Ovary (tissue), 7 donors: ENCODE measurements at regions not wholly inside any gene's neighbourhood (a gene's known extent, or its start where the extent isn't known, plus 50 kb on each side); places are given as distances from the start of the nearest gene placed in this dataset.

Experiments used
- DNase-seq, 5 donors: peaks; one replicate each; pipeline ENCODE4 v3.0.0-alpha.2; 2019 to 2020
- H3K27ac ChIP-seq, 2 donors: fragments of 200-600 bp; one replicate each; pipeline versions ENCODE4 v1.5.1 to v1.8.0; 2019 to 2022
- H3K27me3 ChIP-seq: fragments of 200-600 bp; one replicate; pipeline ENCODE4 v1.8.0; 2022
- H3K36me3 ChIP-seq: fragments of 200-600 bp; sonication (generic); one replicate; pipeline ENCODE4 v1.5.1; 2019
- H3K4me1 ChIP-seq: one replicate; pipeline ENCODE4 v1.8.1; 2013; ENCODE audit warnings: mild to moderate bottlenecking, moderate library complexity; ENCODE audit not compliant: insufficient read depth
- H3K4me3 ChIP-seq: fragments of 200-600 bp; sonication (generic); one replicate; pipeline ENCODE4 v1.5.1; 2017
- H3K9me3 ChIP-seq, 2 donors: fragments of 200-600 bp in 1 of 2; sonication (generic) in 1 of 2; one replicate each; pipeline versions ENCODE4 v1.5.1 to v1.8.1; 2013 to 2019; ENCODE audit warnings: mild to moderate bottlenecking in 1 of 2, moderate library complexity in 1 of 2
- EP300 ChIP-seq: sonication (generic); formaldehyde crosslinking; IDR thresholded peaks from one replicate; pipeline ENCODE4 v1.6.1; 2017; ENCODE audit warnings: antibody characterized with exemption
- POLR2A ChIP-seq: fragments of 450-650 bp; IDR thresholded peaks from one replicate; pipeline ENCODE4 v1.6.1; 2017; ENCODE audit warnings: antibody characterized with exemption, mild to moderate bottlenecking, moderate library complexity
- WGBS, 3 donors: extraction: QIAGEN DNeasy Blood & Tissue Kit in 1 of 3; methylation state at CpG; one replicate each; pipeline versions ENCODE4 v1.1.5 to v1.1.7; 2013 to 2017; 5-methylcytosine and 5-hydroxymethylcytosine counted together
- intact Hi-C, 4 donors: fragments of 100-400 bp; cut with DNase I; formaldehyde crosslinking; loops; one replicate each; pipeline versions ENCODE4 v1.11.0 to v1.15.1; 2022 to 2023
- TF ChIP-seq, protein P1 (sequence below), 3 donors: fragments of 450-650 bp in 2 of 3; fragments of 200-600 bp in 1 of 3; IDR thresholded peaks; one replicate each; pipeline versions ENCODE4 v1.5.1 to v1.8.0; 2016 to 2022; ENCODE audit warnings: antibody characterized with exemption in 3 of 3, mild to moderate bottlenecking in 1 of 3
- donor health status: DM: no; HTN: no; CAD: no; lungs with moderate emphysema.
- donor health status: DM: no; HTN: no; CAD: no.
- donor health status: Bipolar disorder and iron deficiency.
- donor health status: DM: no; HTN: no; CAD: no.
- donor health status: DM: yes; HTN: yes; CAD: no.

DNA sequence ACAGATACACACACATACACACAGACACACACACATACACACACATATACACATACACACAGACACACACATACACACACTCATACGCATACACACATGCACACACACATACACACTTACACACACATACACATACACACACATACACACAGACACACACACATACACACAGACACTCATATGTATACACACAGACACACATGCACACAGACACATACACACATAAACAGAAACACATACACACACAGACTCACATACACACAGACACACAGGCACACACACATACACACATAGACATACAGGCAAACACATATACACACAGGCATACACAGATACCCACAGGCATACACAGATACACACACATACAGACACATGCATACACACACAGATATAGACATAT, 143.9 kb upstream of the LYZL2 start:
- intact Hi-C loops: no loop called here
- no peak overlapping the region for H3K27ac ChIP-seq
- no peaks in the 10 kb centered on the region for H3K36me3 ChIP-seq
- no peak for DNase-seq
- H3K27me3 ChIP-seq: no peaks in the 10 kb centered on the region
- H3K4me3 ChIP-seq: no peak overlapping the region
- WGBS, 3 donors: 62 to 97% (median 69%) methylated on average over 1 of the region's 1 CpG
- no peaks in the 10 kb centered on the region for H3K9me3 ChIP-seq
- H3K4me1 ChIP-seq: no peaks in the 10 kb centered on the region
- TF ChIP-seq, protein P1, sequence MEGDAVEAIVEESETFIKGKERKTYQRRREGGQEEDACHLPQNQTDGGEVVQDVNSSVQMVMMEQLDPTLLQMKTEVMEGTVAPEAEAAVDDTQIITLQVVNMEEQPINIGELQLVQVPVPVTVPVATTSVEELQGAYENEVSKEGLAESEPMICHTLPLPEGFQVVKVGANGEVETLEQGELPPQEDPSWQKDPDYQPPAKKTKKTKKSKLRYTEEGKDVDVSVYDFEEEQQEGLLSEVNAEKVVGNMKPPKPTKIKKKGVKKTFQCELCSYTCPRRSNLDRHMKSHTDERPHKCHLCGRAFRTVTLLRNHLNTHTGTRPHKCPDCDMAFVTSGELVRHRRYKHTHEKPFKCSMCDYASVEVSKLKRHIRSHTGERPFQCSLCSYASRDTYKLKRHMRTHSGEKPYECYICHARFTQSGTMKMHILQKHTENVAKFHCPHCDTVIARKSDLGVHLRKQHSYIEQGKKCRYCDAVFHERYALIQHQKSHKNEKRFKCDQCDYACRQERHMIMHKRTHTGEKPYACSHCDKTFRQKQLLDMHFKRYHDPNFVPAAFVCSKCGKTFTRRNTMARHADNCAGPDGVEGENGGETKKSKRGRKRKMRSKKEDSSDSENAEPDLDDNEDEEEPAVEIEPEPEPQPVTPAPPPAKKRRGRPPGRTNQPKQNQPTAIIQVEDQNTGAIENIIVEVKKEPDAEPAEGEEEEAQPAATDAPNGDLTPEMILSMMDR (IDR thresholded peaks at IDR 0.05): no peak
- TF ChIP-seq POLR2A: no peak
- TF ChIP-seq EP300: no peak

DNA sequence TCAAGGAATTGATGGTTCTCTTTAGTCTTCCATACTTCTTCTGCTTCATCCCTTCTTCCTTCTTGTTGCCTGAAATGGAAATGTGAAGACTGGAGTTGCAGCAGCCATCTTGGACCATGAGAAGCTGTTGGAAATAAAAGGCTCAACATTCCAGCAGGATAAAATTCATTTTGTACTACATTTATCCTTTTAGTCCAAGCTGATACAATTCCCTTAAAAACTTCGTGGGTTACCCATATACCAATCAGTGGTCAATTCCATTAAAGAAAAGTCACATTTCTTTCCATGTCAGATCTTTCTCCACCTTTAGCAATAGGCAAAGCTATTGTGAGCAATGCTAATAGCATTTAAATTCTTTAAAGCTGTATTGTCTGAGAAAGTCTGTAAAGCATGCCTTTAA, 141.3 kb upstream of the LYZL2 start:
- TF ChIP-seq POLR2A: no peak
- TF ChIP-seq, protein P1 (IDR thresholded peaks at IDR 0.05): no peak
- TF ChIP-seq EP300: no peak
- Histone ChIP-seq H3K4me1 (no peaks in the 10 kb centered on the region), H3K27ac (no peak overlapping the region), H3K4me3 (no peak overlapping the region), H3K9me3 (no peaks in the 10 kb centered on the region), H3K36me3 (no peaks in the 10 kb centered on the region), H3K27me3 (no peaks in the 10 kb centered on the region)
- WGBS, 3 donors: 33 to 35% (median 34%) methylated on average over 1 of the region's 1 CpG
- no peak for DNase-seq
- intact Hi-C loops: no loop called here

DNA sequence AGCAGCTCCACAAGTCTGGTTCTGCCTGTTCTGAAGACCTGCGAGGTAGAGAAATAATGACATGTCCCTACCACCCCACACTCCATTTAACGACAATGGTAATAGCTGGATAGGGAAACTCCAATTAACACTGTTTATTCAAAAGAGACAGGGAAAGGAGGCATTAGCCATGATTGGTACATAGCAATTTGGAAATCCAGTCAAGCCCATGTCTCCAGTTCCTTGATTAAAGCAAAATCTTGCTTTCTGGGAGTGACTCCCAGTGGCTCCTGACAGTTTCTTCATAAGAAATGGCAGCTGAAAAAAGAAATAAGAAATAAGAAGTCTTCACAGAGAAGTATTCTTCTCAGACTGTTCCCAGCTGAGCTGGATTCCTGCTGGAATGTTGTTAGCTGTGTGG, 140.7 kb upstream of the LYZL2 start:
- WGBS, 3 donors: 97 to 98% (median 97%) methylated on average over 2 of the region's 2 CpGs

DNA sequence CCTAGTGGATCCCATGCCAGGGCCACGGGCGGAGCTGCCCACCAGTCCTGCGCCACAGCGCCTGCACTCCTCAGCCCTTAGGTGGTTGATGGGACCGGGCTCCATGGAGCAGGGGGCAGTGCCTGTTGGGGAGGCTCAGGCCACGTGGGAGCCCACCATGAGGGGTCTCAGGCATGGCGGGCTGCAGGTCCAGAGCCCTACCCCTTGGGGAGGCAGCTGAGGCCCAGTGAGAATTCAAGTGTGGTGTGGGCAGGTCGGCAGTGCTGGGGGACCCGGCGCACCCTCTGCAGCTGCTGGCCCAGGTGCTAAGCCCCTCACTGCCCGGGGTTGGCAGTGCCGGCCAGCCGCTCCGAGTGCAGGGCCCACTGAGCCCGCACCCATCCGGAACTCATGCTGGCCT, 139.8 kb upstream of the LYZL2 start:
- H3K4me3 ChIP-seq: no peak overlapping the region
- no peaks in the 10 kb centered on the region for H3K9me3 ChIP-seq
- H3K4me1 ChIP-seq: no peaks in the 10 kb centered on the region
- H3K36me3 ChIP-seq: no peaks in the 10 kb centered on the region
- intact Hi-C loops: no loop called here
- DNase-seq: no peak
- TF ChIP-seq EP300 (no peak), POLR2A (no peak)
- H3K27me3 ChIP-seq: no peaks in the 10 kb centered on the region
- 79 to 96% (median 94%) methylated on average over 8 to 16 of the region's 16 CpGs for WGBS, 3 donors
- no peak overlapping the region for H3K27ac ChIP-seq

More for the DNA sequence above, 140.7 kb upstream of the LYZL2 start:
- Histone ChIP-seq H3K27ac (no peak overlapping the region), H3K4me3 (no peak overlapping the region), H3K4me1 (no peaks in the 10 kb centered on the region), H3K27me3 (no peaks in the 10 kb centered on the region), H3K36me3 (no peaks in the 10 kb centered on the region), H3K9me3 (no peaks in the 10 kb centered on the region)
- TF ChIP-seq, protein P1 (IDR thresholded peaks at IDR 0.05): no peak
- no peak for TF ChIP-seq EP300
- TF ChIP-seq POLR2A: no peak
- intact Hi-C loops: no loop called here
- no peak for DNase-seq

- H3K27me3 ChIP-seq: no peaks in the 10 kb centered on the region
- H3K4me1 ChIP-seq: no peaks in the 10 kb centered on the region
- intact Hi-C loops: no loop called here
- 62 to 85% (median 73%) methylated on average over 8 of the region's 8 CpGs for WGBS, 3 donors
- TF ChIP-seq, protein P1 (IDR thresholded peaks at IDR 0.05): no peak
- TF ChIP-seq EP300 (no peak), POLR2A (no peak)
- no peaks in the 10 kb centered on the region for H3K36me3 ChIP-seq
- no peaks in the 10 kb centered on the region for H3K9me3 ChIP-seq
- no peak for DNase-seq
- H3K27ac ChIP-seq: no peak overlapping the region
- no peak overlapping the region for H3K4me3 ChIP-seq
Observed at GRCh38 chr10:30765616-30766015, 136.1 kb upstream of the LYZL2 start.
